RCC 7860 (cell line): ENCODE measurements at regions not wholly inside any gene's neighbourhood (a gene's known extent, or its start where the extent isn't known, plus 50 kb on each side); places are given as distances from the start of the nearest gene placed in this dataset.
"Not testable (repeated sequence)": the region's sequence is repeated elsewhere in the genome, so short reads cannot be mapped to it uniquely, and the experiment has no call there.

Experiments
- DNase-seq: peaks from one replicate; pipeline ENCODE4 v3.0.0-alpha.2; 2015; ENCODE audit warnings: low spot score
- FAIRE-seq: peaks from 2 replicates; lab custom pipeline; 2012; peaks lifted over from hg19 to GRCh38; lab: Jason Lieb, UNC

DNA sequence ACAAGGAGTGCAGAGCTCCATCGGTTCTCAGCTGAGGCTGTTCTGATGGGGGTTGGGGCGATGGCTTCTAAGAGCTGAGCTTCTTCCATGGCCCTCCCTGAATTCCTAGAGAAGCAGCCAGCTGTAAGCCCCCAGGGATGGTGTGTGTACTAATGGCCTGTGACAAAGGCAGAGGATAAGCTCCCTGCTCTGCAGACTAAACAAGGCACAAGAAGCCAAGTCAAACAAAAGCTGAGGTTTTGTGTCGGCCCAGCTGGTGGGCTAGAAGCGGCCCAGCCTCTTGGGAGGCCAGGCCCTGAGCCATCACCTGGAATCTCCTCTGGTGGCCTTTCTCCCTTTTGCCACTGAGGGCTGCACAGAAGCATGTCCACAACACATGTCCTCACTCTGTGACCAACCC is 75.0 kb upstream of the XPA start:
- FAIRE-seq (no peak), DNase-seq (no peak)

DNA sequence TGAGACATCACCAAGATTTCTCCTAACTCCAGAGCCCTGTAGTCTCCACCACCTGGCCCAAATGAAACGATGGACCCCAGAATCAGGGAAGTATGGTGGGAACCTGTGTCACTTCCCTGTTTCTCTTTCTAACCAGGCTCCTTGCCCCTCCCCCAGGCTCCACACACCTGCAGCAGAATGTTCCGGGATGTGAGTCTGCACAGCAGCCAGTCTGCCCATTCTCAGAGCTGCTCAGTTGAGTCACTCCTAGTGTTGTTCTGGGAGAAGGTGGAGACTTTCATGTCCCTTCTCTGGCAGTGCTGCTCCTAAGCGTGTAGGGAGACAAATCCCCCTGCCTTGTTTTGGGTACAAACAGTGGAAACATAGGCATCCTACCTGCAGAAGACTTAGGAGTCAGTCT is 76.0 kb upstream of the XPA start:
- DNase-seq (no peak), FAIRE-seq (no peak)

GRCh38 chr9:97773723-97774122 is 76.6 kb upstream of the XPA start:
- DNase-seq (no peak), FAIRE-seq (no peak)

DNA sequence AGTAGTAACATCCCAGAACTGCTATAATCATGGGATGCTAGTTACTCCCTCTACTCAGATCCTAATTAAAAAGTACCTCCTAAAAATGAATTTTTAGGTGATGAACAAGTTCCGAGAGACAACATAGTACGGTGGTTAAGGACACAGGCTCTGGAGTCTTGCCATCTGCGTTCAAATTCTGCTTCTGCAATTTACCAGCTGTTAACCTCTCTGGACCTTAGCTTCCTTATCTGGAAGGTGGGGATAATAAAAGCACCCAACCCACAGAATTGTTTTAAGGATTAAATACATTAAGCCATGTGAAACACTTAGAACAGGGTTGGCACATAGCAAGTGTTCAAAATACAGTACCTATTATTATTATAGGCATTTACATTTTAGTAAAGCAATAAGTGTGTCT is 77.5 kb upstream of the XPA start:
- DNase-seq (no peak), FAIRE-seq (no peak)

DNA sequence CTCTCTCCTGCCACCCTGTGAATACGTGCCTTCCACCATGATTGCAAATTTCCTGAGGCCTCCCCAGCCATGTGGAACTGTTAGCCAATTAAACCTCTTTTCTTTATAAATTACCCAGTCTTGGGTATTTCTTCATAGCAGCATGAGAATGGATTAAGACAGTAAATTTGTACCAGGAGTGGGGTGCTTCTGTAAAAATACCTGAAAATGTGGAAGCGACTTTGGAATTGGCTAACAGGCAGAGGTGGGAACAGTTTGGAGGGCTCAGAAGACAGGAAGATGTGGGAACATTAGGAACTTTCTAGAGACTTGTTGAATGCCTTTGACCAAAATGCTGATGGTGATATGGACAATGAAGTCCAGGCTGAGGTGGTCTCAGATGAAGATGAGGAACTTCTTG is 74.3 kb upstream of the FOXE1 start:
- DNase-seq, FAIRE-seq: not testable (repeated sequence)

DNA sequence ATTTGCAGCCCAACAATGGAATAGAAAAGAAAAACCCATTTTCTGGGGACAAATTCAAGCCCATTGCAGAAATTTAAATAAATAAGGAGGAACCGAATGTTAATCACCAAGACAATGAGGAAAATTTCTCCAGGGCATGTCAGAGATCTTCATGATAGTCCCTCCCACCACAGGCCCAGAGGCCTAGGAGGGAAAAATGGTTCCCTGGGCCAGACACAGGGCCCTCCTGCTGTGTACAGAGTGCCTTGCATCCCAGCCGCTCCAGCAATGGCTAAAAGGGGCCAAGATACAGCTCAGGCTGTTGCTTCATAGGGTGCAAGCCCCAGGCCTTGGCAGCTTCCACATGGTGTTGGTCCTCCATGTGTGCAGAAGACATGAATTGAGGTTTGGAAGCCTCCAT is 73.4 kb upstream of the FOXE1 start:
- no peak for DNase-seq
- FAIRE-seq, result no peak

DNA sequence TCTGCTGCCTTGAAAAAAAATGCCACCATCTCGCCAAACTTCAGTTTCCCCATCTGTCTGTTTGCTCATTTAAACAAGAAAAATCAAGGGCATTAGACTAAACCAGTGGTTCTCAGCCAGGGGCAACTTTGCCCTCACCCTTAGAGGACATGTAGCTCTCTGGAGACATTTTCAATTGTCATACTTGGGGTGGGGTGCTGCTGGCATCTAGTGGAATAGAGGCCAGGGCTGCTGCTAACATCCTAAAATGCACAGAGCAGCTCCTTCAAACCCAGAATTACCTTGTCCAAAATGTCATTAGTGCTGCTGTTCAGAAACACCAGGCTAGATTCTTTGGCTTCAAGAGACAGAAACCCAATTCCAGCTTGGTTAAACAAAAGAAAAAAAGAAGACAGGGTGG is 71.1 kb upstream of the FOXE1 start:
- no peak for FAIRE-seq
- no peak for DNase-seq

- FAIRE-seq (no peak), DNase-seq (peak; percentile 41)
Measured at GRCh38 chr9:97786341-97786740, 66.7 kb upstream of the FOXE1 start.

GRCh38 chr9:97787551-97787950 is 65.5 kb upstream of the FOXE1 start:
- FAIRE-seq, result no peak
- no peak for DNase-seq

DNA sequence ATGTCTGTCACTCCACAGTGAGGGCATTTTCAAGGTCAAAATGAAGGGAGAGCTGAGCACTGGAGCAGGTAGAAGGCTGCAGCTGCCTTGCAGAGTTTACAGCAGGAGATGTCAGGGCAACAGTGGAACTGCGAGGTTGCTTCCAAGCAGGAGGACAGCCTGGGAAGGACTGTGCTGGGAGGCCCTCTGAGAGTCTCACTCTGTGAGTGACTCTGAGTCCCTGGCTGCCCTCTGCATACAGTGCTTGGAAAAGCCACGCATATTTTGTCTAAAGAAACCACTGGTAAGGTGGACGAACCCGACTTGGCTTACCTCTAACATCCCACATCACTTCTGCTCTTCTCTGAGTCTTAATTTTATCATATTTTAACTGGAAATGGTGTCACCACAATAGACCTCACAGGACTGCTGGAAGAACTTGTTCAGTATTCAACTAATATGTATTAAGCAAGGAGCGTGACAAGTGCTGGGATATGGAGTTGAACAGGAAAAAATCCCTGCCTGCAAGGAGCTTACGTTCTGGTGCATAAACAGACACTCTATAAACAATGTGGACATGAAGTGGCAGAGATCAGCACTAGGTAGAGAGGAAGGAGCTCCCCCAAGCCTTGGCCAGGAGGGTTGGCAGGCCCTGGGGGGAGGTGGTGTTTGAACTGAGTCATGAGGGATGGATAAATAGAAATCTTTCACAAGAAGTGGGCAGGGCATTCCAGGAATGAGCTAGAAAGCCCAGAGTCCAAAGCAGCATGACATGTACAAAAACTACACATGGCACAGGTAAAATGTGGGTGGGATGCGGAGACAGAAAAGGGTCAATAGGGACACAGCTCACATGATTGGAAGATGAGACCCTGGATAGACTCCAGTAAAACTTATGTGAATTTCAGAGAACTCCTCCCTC is 64.0 kb upstream of the FOXE1 start:
- DNase-seq (peak; percentile 34), FAIRE-seq (no peak)

DNA sequence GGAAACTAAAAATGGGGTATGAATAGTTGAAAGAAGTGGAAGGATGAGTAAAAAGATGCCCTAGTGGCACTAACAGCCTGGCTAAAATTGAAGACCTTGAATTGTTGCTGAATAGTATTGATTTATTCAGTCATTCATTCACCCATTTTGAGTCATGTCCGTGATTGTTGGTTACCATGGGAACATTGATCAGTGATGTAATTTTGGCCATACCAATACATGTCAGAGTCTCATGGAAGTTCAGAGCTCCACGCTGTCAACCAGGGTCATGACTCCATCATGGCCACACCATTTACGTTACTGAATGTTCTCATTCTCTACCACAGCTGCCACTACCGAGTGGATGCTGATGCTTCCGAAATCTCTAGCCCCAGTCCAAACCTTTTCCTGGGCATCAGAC is 62.5 kb upstream of the FOXE1 start:
- FAIRE-seq, result no peak
- DNase-seq, result no peak

GRCh38 chr9:97791542-97791941 is 61.5 kb upstream of the FOXE1 start:
- DNase-seq (no peak), FAIRE-seq (no peak)

DNA sequence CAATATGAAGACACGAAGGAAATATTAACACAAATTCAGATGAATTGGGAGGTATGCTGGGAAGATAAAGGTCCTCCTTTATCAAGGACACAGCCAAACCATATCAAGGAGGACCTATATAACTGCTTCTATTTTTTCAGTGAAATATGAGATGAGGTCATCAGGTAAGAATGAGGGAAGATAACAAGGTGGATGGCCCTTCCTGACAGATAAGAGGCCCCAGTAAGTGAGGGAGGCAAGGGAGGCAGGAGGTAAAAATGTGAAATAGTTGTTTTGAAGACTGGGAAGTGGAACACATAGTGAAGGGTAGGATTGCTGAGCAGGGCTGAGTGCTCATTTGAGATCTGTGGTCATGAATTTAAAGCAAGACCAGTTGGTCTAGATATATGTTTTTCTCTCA is 60.0 kb upstream of the FOXE1 start:
- no peak for FAIRE-seq
- no peak for DNase-seq

DNA sequence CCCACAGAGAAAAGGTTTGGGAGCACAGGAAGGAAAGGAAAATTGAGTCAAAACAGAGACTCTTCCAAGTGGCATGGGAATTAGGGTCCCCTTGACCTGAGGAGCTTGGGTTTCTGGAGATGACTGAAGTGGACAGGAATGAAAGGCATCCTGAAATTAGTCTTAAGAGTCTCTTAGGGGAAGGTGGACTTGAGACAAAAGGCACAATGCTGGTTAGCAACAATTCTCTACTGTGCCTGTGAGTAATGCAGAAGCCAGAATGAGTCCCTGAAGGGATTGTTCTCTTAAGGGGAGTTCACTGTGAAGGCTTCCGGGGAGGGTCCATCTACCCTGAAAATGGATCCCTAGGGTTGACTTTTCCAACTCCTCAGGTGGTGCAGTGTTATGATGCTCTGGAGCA is 58.4 kb upstream of the FOXE1 start:
- no peak for FAIRE-seq

GRCh38 chr9:97796176-97796575 is 56.9 kb upstream of the FOXE1 start:
- DNase-seq, result not testable (repeated sequence)

More for the DNA sequence above, 58.4 kb upstream of the FOXE1 start:
- peak; percentile 25 for DNase-seq

DNA sequence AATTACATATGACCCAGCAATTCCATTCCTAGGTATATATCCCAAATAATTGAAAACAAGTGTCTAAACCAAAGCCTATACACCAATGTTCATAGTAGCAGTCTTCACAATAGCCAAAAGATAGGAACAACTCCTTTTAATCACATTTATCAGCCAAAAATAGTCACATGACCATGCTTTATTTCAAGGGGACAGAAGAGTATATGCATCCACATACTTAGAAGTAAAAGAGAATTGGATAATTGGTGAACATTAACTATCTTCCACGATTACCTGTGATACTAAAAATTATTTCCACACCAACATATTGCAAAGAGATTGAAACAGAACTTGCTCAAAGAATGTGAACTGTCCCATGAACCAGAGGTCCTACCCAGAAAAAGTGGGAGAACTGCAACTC is 51.8 kb upstream of the FOXE1 start:
- FAIRE-seq (no peak), DNase-seq (no peak)

More at GRCh38 chr9:97796176-97796575, 56.9 kb upstream of the FOXE1 start:
- not testable (repeated sequence) for FAIRE-seq

DNA sequence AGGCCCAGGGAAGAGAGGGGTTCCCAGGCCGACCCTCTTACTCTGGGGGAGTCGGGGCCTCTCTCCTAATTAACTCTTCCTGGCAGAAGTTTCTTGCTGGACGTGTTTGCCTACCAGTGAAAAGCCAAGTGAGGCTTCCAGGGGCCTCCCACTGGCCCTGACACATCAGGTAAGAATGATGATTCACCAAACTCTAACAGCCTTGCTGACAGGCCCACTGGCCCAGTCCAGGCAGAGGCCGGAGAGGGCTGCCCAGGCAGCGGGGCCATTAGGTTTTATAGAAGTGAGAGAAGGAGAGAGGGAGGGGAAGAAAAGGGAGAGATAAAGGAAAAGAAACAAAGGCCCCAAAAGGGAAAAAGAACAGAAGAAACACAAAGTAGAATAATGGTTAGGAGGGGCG is 50.8 kb upstream of the FOXE1 start:
- DNase-seq (peak; percentile 90), FAIRE-seq (peak; percentile 95)

DNA sequence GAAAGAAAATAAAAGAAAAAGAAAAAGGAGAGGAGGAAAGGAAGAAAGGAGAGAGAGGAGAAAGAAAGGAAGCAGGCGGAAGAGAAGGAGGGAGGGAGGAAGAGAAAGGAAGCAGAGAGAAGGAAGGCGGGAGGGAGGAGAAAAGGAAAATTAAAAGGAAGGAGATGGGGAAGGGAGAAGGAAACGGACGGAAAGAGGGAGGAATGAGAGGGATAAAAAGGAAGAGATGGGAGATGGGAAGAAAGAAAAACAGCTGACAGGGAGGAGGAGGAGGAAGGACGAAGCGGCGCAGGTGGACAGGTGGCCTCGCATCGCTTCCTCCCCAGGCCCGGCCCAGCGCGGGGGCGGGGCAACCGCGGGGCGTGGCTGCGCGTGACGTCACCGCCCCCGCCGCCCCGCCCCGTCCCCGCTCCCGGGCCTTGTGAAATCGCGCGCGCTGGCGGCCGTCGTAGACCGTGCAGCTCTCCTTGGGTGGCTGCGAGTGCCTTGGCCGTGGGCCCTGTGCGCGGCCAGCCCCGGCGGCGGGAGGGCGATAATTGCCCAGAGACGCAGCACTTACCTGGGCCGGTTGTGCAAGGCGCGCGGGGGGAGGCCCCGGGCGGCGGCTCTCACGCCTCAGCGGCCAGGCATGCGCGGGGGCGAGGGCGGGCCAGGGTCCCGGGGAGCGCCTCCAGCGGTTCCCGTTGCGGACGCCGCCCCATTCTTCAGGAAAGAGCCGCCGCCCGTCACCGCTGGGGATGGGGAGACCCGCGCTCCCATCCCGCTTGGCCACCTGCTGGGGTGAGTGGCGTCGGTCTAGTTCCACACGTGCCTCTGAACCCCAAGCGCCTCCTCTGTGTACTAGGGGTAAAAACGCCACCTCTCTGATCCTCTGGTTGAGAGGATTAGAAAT is 49.6 kb upstream of the FOXE1 start:
- FAIRE-seq, result no peak

More for the DNA sequence above, 49.6 kb upstream of the FOXE1 start:
- DNase-seq, result peak; percentile 53
